Hepatocyte (in vitro differentiated cells): ENCODE measurements at regions not wholly inside any gene's neighbourhood (a gene's known extent, or its start where the extent isn't known, plus 50 kb on each side); places are given as distances from the start of the nearest gene placed in this dataset.

Experiments used
- CTCF ChIP-seq: fragments of 200-600 bp; sonication (generic); IDR thresholded peaks from 2 replicates; pipeline ENCODE4 v1.5.1; 2016; ENCODE audit warnings: antibody characterized with exemption, mild to moderate bottlenecking; ENCODE audit not compliant: poor library complexity
- EZH2 ChIP-seq: fragments of 200-600 bp; sonication (generic); IDR thresholded peaks from 2 replicates; pipeline ENCODE4 v1.6.1; 2016; ENCODE audit warnings: antibody characterized with exemption, mild to moderate bottlenecking, borderline replicate concordance

GRCh38 chr6:27095914-27096313 is 151.6 kb upstream of the PRSS16 start:
- TF ChIP-seq CTCF (no peak), EZH2 (no peak)
